ENCODE measurements at regions not wholly inside any gene's neighbourhood (a gene's known extent, or its start where the extent isn't known, plus 50 kb on each side); places are given as distances from the start of the nearest gene placed in this dataset.

- WGBS (ENCODE audit: low lambda C conversion rate), result 57% methylated on average over 4 of the region's 4 CpGs
- DNase-seq, result no peak
- Histone ChIP-seq H3K4me1 (ENCODE audit: control insufficient read depth in 1 of 2, insufficient read depth in 2 of 2, low read depth in 1 of 2, low read length in 1 of 2) (no peaks in the 10 kb centered on the region), H4K20me1 (ENCODE audit: insufficient read depth) (no peaks in the 10 kb centered on the region), H3K4me2 (no peak overlapping the region), H3K27ac (ENCODE audit: low read depth in 2 of 2, low read length in 1 of 2) (no peak overlapping the region), H3K27me3 (ENCODE audit: insufficient read depth) (no peaks in the 10 kb centered on the region), H3K9me2 (no peaks in the 10 kb centered on the region), H3K36me3 (replicated peaks in 1 of 2; ENCODE audit: control insufficient read depth in 1 of 2, insufficient read depth in 2 of 2, low read length in 1 of 2) (no peaks in the 10 kb centered on the region), H3K4me3 (ENCODE audit: low read depth in 2 of 2, low read length in 1 of 2) (no peak overlapping the region), H3K79me2 (ENCODE audit: insufficient read depth) (no peaks in the 10 kb centered on the region), H3K9me3 (no peaks in the 10 kb centered on the region), H2AFZ (ENCODE audit: low read depth) (no peak overlapping the region), H3F3A (replicated peaks; ENCODE audit: insufficient read depth) (no peaks in the 10 kb centered on the region), H3K9ac (no peak overlapping the region)
- TF ChIP-seq IRF3 (IDR thresholded peaks at IDR 0.05; ENCODE audit: low read depth, low read length) (no peak), NRF1 (IDR thresholded peaks at IDR 0.05; ENCODE audit: low read depth, low read length) (no peak), POLR2AphosphoS5 (IDR thresholded peaks at IDR 0.05; ENCODE audit: low read depth, low read length) (no peak), RFX5 (IDR thresholded peaks at IDR 0.05; ENCODE audit: low read length) (no peak), GATA2 (CRISPR knock-in tag; IDR thresholded peaks at IDR 0.05) (no peak), NFIC (IDR thresholded peaks at IDR 0.05; ENCODE audit: borderline replicate concordance) (no peak), MXI1 (IDR thresholded peaks at IDR 0.05; ENCODE audit: low read depth, low read length) (no peak), RCOR1 (IDR thresholded peaks at IDR 0.05; ENCODE audit: low read length) (no peak), YY1 (IDR thresholded peaks at IDR 0.05; ENCODE audit: low read depth) (no peak), EZH2phosphoT487 (IDR thresholded peaks at IDR 0.05; ENCODE audit: borderline replicate concordance, low read depth) (no peak), JUND (IDR thresholded peaks at IDR 0.05) (no peak), EP300 (IDR thresholded peaks at IDR 0.05; ENCODE audit: borderline replicate concordance in 1 of 2, low read depth in 1 of 2, low read length in 1 of 2) (no peak), MEF2A (IDR thresholded peaks at IDR 0.05; ENCODE audit: borderline replicate concordance, low read depth) (no peak), TEAD4 (IDR thresholded peaks at IDR 0.05; ENCODE audit: borderline replicate concordance, insufficient read depth) (no peak), RXRA (IDR thresholded peaks at IDR 0.05; ENCODE audit: borderline replicate concordance, low read depth) (no peak), ZBTB33 (IDR thresholded peaks at IDR 0.05; ENCODE audit: borderline replicate concordance, low read depth) (no peak)
- ChIA-PET POLR2A (no interaction called here), CTCF (no interaction called here)
Observed at GRCh38 chr4:120400441-120400840, 333.8 kb upstream of the MAD2L1 start.

- no peak for DNase-seq
- no peaks in the 10 kb centered on the region for H3K79me2 ChIP-seq (ENCODE audit: insufficient read depth)
- H3K27me3 ChIP-seq (ENCODE audit: insufficient read depth), result no peaks in the 10 kb centered on the region
- no peak overlapping the region for H3K4me3 ChIP-seq (ENCODE audit: low read depth in 2 of 2, low read length in 1 of 2)
- no peak overlapping the region for H3K9ac ChIP-seq
- no peak overlapping the region for H3K4me2 ChIP-seq
- TF ChIP-seq RXRA (IDR thresholded peaks at IDR 0.05; ENCODE audit: borderline replicate concordance, low read depth), result no peak
- no peak for TF ChIP-seq NFIC (IDR thresholded peaks at IDR 0.05; ENCODE audit: borderline replicate concordance)
- no peak for TF ChIP-seq TEAD4 (IDR thresholded peaks at IDR 0.05; ENCODE audit: borderline replicate concordance, insufficient read depth)
- TF ChIP-seq EP300 (IDR thresholded peaks at IDR 0.05; ENCODE audit: borderline replicate concordance in 1 of 2, low read depth in 1 of 2, low read length in 1 of 2), result no peak
- TF ChIP-seq IRF3 (IDR thresholded peaks at IDR 0.05; ENCODE audit: low read depth, low read length), result no peak
- no peak for TF ChIP-seq RFX5 (IDR thresholded peaks at IDR 0.05; ENCODE audit: low read length)
- no peak for TF ChIP-seq RAD21 (IDR thresholded peaks at IDR 0.05; ENCODE audit: low read length)
- no peaks in the 10 kb centered on the region for H3K36me3 ChIP-seq (replicated peaks in 1 of 2; ENCODE audit: control insufficient read depth in 1 of 2, insufficient read depth in 2 of 2, low read length in 1 of 2)
- CTCF ChIA-PET, result no interaction called here
- WGBS (ENCODE audit: low lambda C conversion rate), result 9% methylated on average over 1 of the region's 1 CpG
- H4K20me1 ChIP-seq (ENCODE audit: insufficient read depth), result no peaks in the 10 kb centered on the region
- H3K9me3 ChIP-seq, result no peaks in the 10 kb centered on the region
- H2AFZ ChIP-seq (ENCODE audit: low read depth), result no peak overlapping the region
- no peaks in the 10 kb centered on the region for H3K9me2 ChIP-seq
- no peaks in the 10 kb centered on the region for H3F3A ChIP-seq (replicated peaks; ENCODE audit: insufficient read depth)
- no peaks in the 10 kb centered on the region for H3K4me1 ChIP-seq (ENCODE audit: control insufficient read depth in 1 of 2, insufficient read depth in 2 of 2, low read depth in 1 of 2, low read length in 1 of 2)
- H3K27ac ChIP-seq (ENCODE audit: low read depth in 2 of 2, low read length in 1 of 2), result no peak overlapping the region
- POLR2A ChIA-PET, result no interaction called here
Observed at GRCh38 chr4:120399826-120400225, 333.2 kb upstream of the MAD2L1 start.
